ENCODE measurements at regions not wholly inside any gene's neighbourhood (a gene's known extent, or its start where the extent isn't known, plus 50 kb on each side); places are given as distances from the start of the nearest gene placed in this dataset.

DNA sequence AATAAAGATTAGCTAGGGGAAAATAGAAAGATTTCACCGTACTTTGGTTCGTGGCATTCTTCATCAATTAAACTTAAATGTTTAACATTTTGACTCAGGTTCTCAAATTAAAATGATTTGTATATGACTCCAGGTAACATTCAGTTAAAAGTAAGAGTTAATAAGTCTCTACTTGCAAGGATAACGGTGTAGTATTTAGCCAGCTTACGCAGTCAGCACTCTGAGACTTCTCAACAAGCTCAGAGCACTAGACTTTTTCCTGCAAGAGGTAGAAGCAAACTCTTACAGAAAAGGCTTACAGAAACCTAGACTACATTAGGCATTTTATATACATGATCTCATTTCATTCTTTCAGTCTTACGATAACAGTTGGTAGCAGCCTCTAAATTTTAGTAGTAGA, 96.4 kb upstream of the PPARGC1A start:
- BruUV-seq (replicated peaks) = no TSS peak
- Histone ChIP-seq H3K4me1 (ENCODE audit: insufficient read depth, low read length, poor library complexity, severe bottlenecking) (peaks cover under 1% of the 10 kb centered on the region), H3K27ac (ENCODE audit: low read depth, low read length, poor library complexity, severe bottlenecking) (no peak overlapping the region), H3K36me3 (ENCODE audit: insufficient read depth, low read length) (no peaks in the 10 kb centered on the region), H3K9me3 (ENCODE audit: low read length) (no peaks in the 10 kb centered on the region), H3K79me2 (ENCODE audit: insufficient read depth, low read depth, low read length) (no peaks in the 10 kb centered on the region), H4K20me1 (ENCODE audit: insufficient read depth, low read length) (no peaks in the 10 kb centered on the region), H2AFZ (ENCODE audit: low read length) (no peak overlapping the region), H3K4me2 (ENCODE audit: low read length) (no peak overlapping the region), H3K9me2 (ENCODE audit: insufficient read depth, low read length) (no peaks in the 10 kb centered on the region), H3K4me3 (ENCODE audit: low read depth, low read length, poor library complexity, severe bottlenecking) (no peak overlapping the region)
- POLR2A ChIA-PET = no interaction called here
- CTCF ChIA-PET (ENCODE audit: unreplicated experiment) = no interaction called here
- TF ChIP-seq EZH2phosphoT487 (IDR thresholded peaks at IDR 0.05; ENCODE audit: borderline replicate concordance, low read depth, low read length) = no peak
- TF ChIP-seq, protein P1, sequence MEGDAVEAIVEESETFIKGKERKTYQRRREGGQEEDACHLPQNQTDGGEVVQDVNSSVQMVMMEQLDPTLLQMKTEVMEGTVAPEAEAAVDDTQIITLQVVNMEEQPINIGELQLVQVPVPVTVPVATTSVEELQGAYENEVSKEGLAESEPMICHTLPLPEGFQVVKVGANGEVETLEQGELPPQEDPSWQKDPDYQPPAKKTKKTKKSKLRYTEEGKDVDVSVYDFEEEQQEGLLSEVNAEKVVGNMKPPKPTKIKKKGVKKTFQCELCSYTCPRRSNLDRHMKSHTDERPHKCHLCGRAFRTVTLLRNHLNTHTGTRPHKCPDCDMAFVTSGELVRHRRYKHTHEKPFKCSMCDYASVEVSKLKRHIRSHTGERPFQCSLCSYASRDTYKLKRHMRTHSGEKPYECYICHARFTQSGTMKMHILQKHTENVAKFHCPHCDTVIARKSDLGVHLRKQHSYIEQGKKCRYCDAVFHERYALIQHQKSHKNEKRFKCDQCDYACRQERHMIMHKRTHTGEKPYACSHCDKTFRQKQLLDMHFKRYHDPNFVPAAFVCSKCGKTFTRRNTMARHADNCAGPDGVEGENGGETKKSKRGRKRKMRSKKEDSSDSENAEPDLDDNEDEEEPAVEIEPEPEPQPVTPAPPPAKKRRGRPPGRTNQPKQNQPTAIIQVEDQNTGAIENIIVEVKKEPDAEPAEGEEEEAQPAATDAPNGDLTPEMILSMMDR (conservative IDR thresholded peaks at IDR 0.05; ENCODE audit: low read length) = no peak
- DNase-seq (ENCODE audit: low spot score) = no peak
- intact Hi-C loops (cut with micrococcal nuclease; ENCODE audit: unreplicated experiment) = no loop called here

DNA sequence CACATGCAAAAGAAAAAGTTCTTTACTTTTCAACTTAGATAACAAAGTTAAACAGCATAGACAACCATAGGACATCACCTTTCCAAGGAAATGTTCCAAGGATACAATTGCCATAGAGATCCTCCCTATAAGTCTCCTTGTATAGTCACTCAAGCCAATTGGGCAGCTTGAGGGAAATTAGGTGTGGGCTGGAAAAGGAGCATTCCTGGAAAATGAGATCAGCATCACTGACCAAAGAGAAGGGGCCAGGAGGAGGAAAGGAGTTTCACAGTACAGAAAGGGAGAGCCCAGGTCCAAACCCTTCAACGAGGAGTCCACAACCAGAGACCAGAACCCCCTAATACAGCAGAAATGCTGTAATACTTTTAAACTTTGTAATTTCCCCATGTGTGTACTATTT, 91.5 kb upstream of the PPARGC1A start:
- Histone ChIP-seq H4K20me1 (ENCODE audit: insufficient read depth, low read length) (no peaks in the 10 kb centered on the region), H3K4me1 (ENCODE audit: insufficient read depth, low read length, poor library complexity, severe bottlenecking) (no peaks in the 10 kb centered on the region), H3K79me2 (ENCODE audit: insufficient read depth, low read depth, low read length) (no peaks in the 10 kb centered on the region), H3K4me3 (ENCODE audit: low read depth, low read length, poor library complexity, severe bottlenecking) (no peak overlapping the region), H3K9me3 (ENCODE audit: low read length) (no peaks in the 10 kb centered on the region), H3K4me2 (ENCODE audit: low read length) (no peak overlapping the region), H2AFZ (ENCODE audit: low read length) (no peak overlapping the region), H3K36me3 (ENCODE audit: insufficient read depth, low read length) (no peaks in the 10 kb centered on the region), H3K27ac (ENCODE audit: low read depth, low read length, poor library complexity, severe bottlenecking) (no peak overlapping the region), H3K9me2 (ENCODE audit: insufficient read depth, low read length) (no peaks in the 10 kb centered on the region)
- TF ChIP-seq, protein P1 (conservative IDR thresholded peaks at IDR 0.05; ENCODE audit: low read length) = no peak
- TF ChIP-seq EZH2phosphoT487 (IDR thresholded peaks at IDR 0.05; ENCODE audit: borderline replicate concordance, low read depth, low read length) = no peak
- BruUV-seq (replicated peaks) = no TSS peak
- ChIA-PET CTCF (ENCODE audit: unreplicated experiment) (no interaction called here), POLR2A (interaction anchor here (0.6 to 3.6 kb wide), 3 partner anchors 10 to 494 kb away, joined by 3 to 15 read pairs (median 8); no protein-coding TSS in a partner anchor)
- no peak for DNase-seq (ENCODE audit: low spot score)
- intact Hi-C loops (cut with micrococcal nuclease; ENCODE audit: unreplicated experiment) = no loop called here

DNA sequence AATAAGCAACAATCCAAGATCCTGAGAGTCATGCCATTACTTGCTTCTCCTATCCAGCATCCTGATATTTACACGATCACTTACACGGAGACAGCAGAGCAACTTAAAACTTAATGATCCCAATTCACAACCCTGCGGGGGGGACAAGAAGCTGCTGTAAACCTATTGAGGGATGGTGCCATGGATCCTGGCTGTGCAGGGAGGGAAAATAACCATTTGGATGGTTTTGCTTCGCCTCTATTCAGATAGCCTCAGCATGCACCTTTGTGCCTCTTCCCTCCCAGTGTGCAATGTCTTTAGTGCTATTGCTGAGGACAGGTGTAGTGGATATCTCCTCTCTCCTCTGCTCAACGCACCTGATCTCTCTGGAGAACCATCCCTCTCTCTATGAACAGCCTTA, 89.7 kb upstream of the PPARGC1A start:
- Histone ChIP-seq H3K79me2 (ENCODE audit: insufficient read depth, low read depth, low read length) (no peaks in the 10 kb centered on the region), H3K4me3 (ENCODE audit: low read depth, low read length, poor library complexity, severe bottlenecking) (no peak overlapping the region), H2AFZ (ENCODE audit: low read length) (no peak overlapping the region), H3K36me3 (ENCODE audit: insufficient read depth, low read length) (no peaks in the 10 kb centered on the region), H3K27ac (ENCODE audit: low read depth, low read length, poor library complexity, severe bottlenecking) (no peak overlapping the region), H4K20me1 (ENCODE audit: insufficient read depth, low read length) (no peaks in the 10 kb centered on the region), H3K4me1 (ENCODE audit: insufficient read depth, low read length, poor library complexity, severe bottlenecking) (no peaks in the 10 kb centered on the region), H3K9me2 (ENCODE audit: insufficient read depth, low read length) (no peaks in the 10 kb centered on the region), H3K9me3 (ENCODE audit: low read length) (no peaks in the 10 kb centered on the region), H3K4me2 (ENCODE audit: low read length) (no peak overlapping the region)
- ChIA-PET CTCF (ENCODE audit: unreplicated experiment) (interaction anchor here (0.6 kb wide), 1 partner anchor 12 kb away, joined by 3 read pairs; no protein-coding TSS in a partner anchor), POLR2A (interaction anchor here (0.8 to 3.6 kb wide), 5 partner anchors 10 to 28 kb away, joined by 3 to 15 read pairs (median 4); no protein-coding TSS in a partner anchor)
- intact Hi-C loops (cut with micrococcal nuclease; ENCODE audit: unreplicated experiment) = no loop called here
- no peak for DNase-seq (ENCODE audit: low spot score)
- TF ChIP-seq EZH2phosphoT487 (IDR thresholded peaks at IDR 0.05; ENCODE audit: borderline replicate concordance, low read depth, low read length) = no peak
- TF ChIP-seq, protein P1 (conservative IDR thresholded peaks at IDR 0.05; ENCODE audit: low read length) = no peak
- BruUV-seq (replicated peaks) = no TSS peak
